ENCODE measurements at regions not wholly inside any gene's neighbourhood (a gene's known extent, or its start where the extent isn't known, plus 50 kb on each side); places are given as distances from the start of the nearest gene placed in this dataset.

GRCh38 chr18:22019193-22019592, 150.2 kb upstream of the GATA6 start:
- Histone ChIP-seq H3K27me3 (no peaks in the 10 kb centered on the region), H3K36me3 (no peaks in the 10 kb centered on the region), H3K9me3 (no peaks in the 10 kb centered on the region), H3K4me1 (no peaks in the 10 kb centered on the region), H3K4me3 (ENCODE audit: low read depth, low read length) (no peak overlapping the region)
- no peak for DNase-seq
- TF ChIP-seq CTCF (IDR thresholded peaks at IDR 0.05; ENCODE audit: low read depth, low read length) = no peak

GRCh38 chr18:22020127-22020866, 149.1 kb upstream of the GATA6 start:
- no peak for DNase-seq
- Histone ChIP-seq H3K4me1 (no peaks in the 10 kb centered on the region), H3K9me3 (no peaks in the 10 kb centered on the region), H3K27me3 (no peaks in the 10 kb centered on the region), H3K4me3 (ENCODE audit: low read depth, low read length) (no peak overlapping the region), H3K36me3 (no peaks in the 10 kb centered on the region)
- no peak for TF ChIP-seq CTCF (IDR thresholded peaks at IDR 0.05; ENCODE audit: low read depth, low read length)

GRCh38 chr18:22020867-22021370, 148.5 kb upstream of the GATA6 start:
- H3K4me1 ChIP-seq = no peaks in the 10 kb centered on the region
- no peaks in the 10 kb centered on the region for H3K27me3 ChIP-seq
- no peak for TF ChIP-seq CTCF (IDR thresholded peaks at IDR 0.05; ENCODE audit: low read depth, low read length)
- no peak overlapping the region for H3K4me3 ChIP-seq (ENCODE audit: low read depth, low read length)
- no peaks in the 10 kb centered on the region for H3K9me3 ChIP-seq
- no peaks in the 10 kb centered on the region for H3K36me3 ChIP-seq
- no peak for DNase-seq

- Histone ChIP-seq H3K36me3 (no peaks in the 10 kb centered on the region), H3K4me3 (ENCODE audit: low read depth, low read length) (no peak overlapping the region), H3K4me1 (no peaks in the 10 kb centered on the region), H3K9me3 (no peaks in the 10 kb centered on the region), H3K27me3 (no peaks in the 10 kb centered on the region)
- DNase-seq = no peak
- no peak for TF ChIP-seq CTCF (IDR thresholded peaks at IDR 0.05; ENCODE audit: low read depth, low read length)
Measured at GRCh38 chr18:22021701-22022100, 147.7 kb upstream of the GATA6 start.

GRCh38 chr18:22024924-22025323, 144.5 kb upstream of the GATA6 start:
- no peak overlapping the region for H3K4me3 ChIP-seq (ENCODE audit: low read depth, low read length)
- H3K9me3 ChIP-seq = no peaks in the 10 kb centered on the region
- H3K27me3 ChIP-seq = no peaks in the 10 kb centered on the region
- no peak for DNase-seq
- H3K36me3 ChIP-seq = no peaks in the 10 kb centered on the region
- TF ChIP-seq CTCF (IDR thresholded peaks at IDR 0.05; ENCODE audit: low read depth, low read length) = no peak
- no peaks in the 10 kb centered on the region for H3K4me1 ChIP-seq

- TF ChIP-seq CTCF (IDR thresholded peaks at IDR 0.05; ENCODE audit: low read depth, low read length) = no peak
- Histone ChIP-seq H3K4me1 (no peaks in the 10 kb centered on the region), H3K9me3 (no peaks in the 10 kb centered on the region), H3K4me3 (ENCODE audit: low read depth, low read length) (no peak overlapping the region), H3K36me3 (no peaks in the 10 kb centered on the region), H3K27me3 (no peaks in the 10 kb centered on the region)
- DNase-seq = no peak
Measured at GRCh38 chr18:22026362-22026761, 143.0 kb upstream of the GATA6 start.
